NCI-H146 (cell line): ENCODE measurements at regions not wholly inside any gene's neighbourhood (a gene's known extent, or its start where the extent isn't known, plus 50 kb on each side); places are given as distances from the start of the nearest gene placed in this dataset.

ENCODE experiments used
- DNase-seq: peaks from one replicate; lab custom pipeline; 2025; lab: John Stamatoyannopoulos, UW

DNA sequence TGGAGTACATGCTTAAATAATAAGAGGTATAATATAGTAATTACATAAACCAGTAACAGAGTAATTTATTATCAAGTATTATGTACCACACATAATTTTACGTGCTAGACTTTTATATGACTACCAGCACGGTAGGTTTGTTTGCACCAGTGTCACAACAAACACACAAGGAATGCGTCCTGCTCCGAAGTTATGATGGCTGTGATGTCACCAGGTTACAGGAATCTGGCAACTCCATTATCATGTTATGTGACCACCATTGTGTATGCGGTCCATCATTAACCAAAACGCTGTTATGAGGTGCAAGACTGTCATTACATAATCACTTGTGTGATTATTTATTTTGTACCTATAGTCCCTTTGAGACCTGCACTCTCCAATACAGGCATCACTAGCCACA lies 235.2 kb upstream of the PMEPA1 start:
- DNase-seq, result no peak

DNA sequence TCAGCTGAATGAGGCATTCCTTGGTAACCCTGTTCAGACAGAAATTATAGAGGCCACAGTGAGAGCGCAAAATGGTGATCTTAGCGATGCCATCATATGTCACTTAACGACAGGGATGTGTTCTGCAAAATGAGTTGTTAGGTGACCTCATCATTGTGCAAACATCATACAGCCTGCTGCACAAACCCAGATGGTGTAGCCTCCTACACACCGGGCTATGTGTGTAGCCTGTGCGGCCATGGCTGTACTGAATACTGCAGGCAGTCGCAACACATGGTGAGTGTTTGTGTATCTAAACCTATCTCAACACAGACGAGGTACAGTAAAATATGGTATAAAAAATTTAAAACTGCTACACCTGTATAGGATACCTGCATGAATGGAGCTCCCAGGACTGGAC lies 234.1 kb upstream of the PMEPA1 start:
- peak; percentile 37 for DNase-seq

DNA sequence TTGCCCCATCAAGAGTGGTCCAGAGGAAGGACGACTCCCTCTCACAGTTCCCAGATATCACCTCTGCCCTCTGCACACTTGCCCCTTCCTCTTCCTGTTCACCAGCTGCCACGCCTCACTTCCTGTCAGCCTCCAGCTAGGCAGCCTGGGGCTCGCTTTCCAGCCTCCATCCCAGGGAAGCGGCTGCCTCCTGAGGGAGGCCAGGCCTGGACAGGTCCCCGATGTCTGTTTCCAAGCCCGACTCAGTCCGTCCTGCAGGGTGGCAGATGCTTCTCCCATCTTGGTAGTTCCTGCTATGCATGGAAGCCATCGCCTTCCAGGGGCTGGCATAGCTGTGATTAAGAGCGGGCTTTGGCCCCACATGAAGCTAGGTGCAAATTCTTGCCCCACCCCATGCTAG lies 233.5 kb upstream of the PMEPA1 start:
- no peak for DNase-seq

DNA sequence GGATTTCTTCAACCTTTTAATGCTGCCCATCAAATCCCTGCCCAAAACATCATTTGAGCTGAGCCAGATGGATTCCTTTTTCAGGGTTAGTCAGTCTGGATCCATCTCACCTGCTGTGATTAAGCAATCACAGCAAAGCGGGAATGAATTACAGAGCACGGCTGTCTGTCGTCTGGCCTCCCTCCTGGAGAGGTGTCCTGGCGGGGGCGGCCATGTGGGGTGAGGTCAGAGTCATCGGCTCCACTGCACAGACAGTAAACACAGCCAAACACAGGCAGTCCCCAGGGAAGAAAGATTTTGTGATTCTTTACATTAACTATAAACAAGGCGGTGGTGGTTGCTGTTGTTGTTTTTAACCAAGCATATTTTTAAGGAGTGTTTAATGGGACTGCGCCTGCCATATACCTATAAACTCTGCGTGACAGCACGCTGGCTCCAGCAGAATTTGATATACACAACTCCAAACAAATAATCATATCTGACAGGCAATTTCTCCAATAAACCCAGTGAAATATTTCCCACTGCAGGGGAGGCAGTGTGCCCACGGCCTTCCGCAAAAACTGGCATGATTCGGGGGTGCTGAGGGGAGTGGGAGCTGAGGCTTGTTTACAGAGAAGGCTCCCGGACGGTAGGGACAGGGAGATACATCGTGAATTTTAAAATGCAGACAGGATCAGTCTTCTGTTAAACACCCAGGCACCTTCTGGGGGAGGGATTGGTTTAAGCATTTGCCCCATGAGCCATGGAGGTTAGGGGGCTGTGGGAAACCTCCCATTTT lies 232.0 kb upstream of the PMEPA1 start:
- peak; percentile 79 for DNase-seq

DNA sequence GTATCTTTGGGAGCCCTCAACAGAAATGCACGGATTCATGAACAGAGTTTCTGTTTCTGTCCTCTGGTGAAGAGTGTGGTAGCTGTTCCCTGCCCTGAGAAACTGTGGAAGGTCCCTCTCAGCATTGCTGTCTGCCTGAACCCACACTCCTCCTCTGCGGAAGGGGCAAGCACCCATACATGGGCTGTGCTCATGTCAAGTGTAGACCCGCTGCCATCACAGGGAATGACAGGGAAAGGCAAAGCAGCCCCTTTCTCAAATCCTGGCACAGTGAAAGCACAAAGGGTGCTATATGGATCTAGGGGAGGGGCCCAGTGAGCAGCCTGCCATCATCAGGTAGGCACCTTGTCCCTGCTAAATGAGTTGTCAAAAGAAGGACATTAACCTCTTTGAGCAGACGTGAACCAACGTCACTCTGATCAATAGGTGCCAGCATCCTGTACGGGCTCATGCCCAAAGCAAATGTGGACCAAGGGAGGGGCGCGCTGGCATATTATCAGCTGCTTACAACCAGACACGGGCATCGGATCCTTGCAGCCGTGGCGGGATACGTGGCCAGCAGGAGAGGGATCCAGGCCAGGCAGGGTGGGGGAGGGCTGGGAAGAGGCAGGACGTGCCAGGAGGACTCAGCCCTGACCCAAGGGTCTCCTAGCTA lies 231.2 kb upstream of the PMEPA1 start:
- no peak for DNase-seq

DNA sequence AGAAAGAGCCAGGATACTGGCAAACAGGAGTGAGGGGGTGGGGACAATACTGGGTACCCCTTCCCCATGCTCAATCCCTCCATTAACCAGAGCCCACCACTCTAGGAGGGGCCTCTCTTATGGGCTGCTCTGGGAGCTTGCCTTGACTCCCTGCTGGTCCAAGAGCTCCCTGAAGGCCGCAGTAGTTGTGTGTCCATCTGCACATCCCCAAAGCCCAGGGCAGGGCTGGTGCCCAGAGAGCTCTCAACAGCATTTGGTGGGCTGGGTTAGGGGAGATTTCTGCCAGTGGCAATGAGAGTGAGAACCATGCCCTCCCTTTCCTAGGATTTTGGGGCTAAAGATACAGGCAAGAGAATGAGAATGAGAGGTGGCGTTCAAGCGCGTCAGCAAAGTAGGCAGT lies 230.6 kb upstream of the PMEPA1 start:
- no peak for DNase-seq

DNA sequence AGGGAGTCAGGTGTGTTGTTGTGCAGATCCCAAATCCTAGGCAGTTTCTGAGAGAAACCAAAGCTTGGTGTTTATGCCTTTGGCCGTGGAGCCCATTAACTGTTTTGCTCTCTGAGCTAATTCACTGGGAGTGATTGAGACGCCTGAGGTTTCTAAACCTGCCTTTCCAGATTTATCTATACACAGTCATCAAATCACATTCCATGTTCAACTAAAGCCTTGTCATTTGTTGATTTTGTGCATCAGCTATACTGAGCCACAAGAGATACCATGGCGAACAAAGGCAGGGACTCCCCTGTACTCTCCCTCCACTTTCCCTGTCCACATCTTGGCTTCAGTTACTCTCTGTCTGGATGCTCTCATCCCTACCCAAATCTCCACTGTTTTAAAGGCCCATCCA lies 229.7 kb upstream of the PMEPA1 start:
- no peak for DNase-seq

DNA sequence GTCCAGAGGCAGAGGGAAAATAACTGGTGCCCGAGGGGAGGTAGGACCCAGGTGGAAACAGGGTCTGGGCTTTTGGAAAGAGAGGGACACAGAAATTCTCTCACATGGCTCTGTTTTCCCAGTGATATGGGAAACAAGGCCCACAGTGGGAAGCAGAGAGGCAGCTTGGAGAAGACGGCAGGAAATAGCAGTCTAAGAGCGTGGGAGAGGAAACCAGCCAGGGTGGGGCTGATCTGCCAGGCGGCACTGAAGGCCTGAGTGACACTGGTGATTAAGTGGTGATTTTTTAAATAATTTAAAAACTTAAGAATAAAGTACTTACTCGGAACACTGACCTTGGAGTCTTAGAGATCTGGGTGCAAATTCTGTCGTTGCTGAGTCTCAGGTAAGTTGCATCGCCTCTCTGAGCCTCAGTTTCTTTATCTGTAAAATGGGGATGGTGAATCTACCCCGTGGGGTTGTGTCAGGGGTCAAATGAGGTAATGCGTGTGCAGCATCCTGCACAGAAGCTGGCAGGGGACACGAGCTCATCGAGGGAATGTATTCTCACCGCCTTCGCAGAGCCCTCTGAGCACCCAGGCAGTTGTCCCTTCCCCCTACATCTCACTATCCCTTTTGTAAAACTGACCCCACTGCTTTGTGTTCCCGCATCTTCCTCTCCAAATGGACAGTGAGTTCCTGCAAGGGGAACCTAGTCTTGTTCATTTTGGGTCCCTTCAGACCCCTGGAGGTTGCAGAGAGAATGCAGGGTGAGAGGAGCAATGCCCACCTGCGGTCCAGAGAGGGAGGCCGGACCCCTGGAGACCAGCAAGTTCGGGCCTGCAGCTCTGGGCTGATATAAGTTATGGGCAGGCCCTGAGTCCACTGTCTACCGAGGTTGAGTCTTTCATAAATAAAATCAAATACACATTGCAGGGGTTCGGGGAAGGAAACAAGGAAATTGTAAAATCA lies 228.6 kb upstream of the PMEPA1 start:
- peak; percentile 83 for DNase-seq

DNA sequence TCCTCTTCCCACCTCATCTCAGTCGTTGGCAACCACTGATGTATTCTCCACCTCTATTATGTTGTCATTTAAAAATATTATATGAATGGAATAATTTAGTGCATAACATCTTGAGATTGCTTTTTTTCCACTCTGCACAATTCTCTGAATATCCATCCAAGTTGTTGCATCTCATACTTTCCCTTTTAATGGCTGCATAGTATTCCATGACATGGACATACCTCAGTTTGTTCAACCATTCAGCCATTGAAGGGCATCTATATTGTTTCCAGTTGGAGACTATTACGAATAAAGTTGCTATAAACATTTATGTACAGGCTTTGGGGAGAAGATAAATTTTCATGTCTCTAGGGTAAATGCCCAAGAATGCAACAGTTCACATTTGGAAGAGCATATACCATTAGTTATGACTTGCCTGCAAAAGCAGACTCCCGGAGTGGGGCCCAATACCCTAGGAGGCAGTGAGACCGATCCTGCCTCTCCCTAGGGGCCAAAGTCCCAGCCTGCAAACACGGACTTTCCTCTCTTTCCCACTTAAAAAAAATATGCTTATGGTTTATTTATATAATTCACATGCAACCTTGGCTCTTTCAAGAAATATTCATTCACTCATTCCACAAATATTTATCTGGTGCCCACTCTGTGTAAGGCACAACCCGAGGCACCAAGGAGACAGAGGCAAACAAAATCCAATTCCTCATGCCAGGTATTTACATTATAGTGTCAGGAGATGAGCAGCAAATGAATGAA lies 227.0 kb upstream of the PMEPA1 start:
- DNase-seq, result no peak

DNA sequence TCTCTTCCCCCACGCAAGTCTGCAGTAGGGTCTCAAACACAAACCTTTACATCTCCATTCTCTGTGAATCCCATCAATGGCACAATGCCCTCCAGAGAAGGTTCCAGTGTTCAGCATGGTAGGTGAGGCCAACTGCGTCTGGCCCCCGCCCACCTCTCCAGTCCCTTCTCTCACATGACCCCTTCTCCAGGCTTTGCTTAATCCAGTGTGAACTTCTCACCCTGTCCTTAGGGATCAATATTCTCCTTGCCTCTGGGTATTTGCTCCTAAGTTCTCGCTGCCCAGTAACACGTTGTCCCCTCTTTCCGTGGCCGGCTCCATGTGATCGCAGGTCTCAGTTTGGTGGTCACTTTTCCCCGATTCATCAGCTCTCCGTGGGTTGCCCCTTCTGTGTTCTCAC lies 225.1 kb upstream of the PMEPA1 start:
- DNase-seq, result no peak

DNA sequence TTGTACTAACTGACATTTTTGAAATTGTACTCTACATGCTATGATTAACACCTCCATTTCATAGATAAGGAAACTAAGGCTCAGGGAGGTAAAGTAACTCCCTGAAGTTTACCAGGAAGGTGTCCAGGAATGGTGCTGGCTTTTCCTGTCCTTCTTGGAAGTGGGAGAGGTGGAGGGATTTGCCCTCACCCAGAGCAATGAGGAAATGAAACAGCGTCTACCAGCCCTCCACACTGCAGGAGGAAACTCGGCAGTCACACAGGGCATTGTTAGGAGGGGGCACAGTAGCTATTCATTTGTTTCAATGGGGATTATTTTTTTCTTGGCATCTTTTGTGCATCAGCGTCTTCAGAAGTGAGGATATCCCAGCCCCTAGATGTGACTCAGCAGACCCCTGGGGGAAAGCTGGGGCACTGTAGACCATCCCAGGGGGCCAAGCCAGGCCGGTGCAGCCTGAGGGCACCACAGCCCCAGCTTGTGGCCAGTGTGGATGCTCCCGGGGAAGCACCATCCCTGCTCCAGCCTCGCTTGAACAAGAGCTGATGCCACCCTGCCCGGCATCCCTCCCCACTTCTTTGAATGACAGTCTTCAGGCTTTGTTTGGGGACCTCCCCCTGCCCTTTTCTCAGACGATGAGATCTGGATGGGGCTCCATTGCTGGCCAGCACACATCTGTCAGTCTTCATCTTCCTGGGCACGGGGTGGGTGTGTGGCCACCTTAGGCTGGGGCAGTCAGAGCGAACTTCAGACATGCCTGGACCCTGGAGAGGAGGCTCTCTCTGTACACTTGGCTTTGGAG lies 224.4 kb upstream of the PMEPA1 start:
- peak; percentile 58 for DNase-seq

DNA sequence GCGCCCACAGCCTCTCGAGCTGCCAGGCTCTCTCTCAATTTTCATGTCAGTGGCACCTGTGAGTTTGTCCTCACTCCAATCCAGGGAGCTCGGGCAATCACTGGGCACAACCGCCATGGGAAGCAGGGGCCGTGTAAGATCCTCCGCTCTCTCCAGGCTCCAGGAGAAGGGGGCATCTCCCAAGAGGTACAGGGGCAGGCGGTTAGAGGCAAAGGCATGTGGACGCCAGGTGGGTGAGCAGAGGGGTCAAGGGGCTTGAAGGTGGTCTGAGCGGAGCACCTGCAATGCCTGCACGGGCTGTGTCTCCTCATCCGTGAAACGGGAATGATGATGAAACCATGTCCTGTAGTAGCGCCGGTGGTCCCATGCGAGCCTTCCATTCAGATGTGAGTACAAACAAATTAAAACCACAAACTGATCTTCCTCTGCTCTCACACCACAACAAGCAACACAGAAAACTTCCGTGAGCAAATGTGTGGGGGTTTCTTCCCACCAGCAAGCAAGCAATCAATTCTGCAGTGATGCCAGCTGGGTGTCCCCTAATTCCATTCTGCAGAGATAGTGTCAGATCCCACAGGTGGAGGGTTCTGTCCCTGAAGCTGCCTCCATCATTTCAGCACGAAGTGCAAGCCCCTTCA lies 222.5 kb upstream of the PMEPA1 start:
- no peak for DNase-seq

DNA sequence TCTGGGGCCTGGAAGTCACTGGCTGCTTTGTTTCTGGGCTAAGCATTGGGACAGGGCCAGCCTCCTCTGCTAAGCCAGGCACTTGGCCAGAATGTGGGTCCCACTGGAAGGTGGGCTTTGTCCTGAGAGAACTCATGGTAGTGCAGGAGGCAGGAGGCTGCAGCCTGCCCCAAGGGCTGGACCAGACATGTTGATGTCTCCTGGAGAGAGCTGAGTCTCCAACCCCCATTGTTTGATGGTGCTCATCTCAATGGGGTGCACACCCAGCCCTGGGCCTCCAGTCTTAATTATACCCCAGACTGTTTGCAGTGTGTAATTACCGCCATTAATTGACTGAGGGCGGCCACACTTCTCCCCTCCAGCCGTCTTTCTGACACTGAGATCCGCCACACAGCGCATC lies 220.5 kb upstream of the PMEPA1 start:
- peak; percentile 99 for DNase-seq

DNA sequence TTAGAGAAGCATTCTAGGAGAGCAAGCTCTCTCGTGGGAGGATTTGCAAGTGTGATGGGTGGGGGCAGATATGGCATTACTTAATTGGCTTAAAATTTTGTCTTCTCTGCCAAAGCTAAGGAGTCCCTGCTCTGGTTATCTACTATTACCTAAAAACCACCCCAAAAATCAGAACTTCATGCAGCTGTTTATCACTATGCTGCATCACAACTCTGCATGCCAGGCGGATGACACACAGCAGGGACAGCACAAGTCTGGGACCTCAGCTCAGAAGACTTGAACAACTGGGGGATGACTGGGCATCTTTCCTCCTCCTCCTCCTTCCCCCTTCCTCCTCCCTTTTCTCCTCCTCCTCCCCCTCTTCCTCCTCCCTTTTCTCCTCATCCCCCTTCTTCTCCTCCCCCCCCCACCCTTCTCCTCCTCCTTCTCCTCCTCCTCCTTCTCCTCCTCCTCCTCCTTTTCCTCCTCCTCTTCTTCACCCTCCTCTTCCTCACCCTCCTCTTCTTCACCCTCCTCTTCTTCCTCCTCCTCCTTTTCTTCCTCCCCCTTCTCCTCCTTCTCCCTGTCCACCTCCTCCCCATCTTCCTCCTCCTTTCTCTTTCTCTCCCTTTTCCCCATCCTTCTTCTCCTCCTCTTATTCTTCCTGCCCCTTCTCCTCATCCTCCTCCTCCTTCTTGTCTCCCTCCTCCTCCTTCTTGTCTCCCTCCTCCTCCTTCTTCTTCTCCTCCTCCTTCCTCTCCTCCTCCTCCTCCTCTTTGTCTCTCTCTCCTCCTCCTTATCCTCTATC lies 218.6 kb upstream of the PMEPA1 start:
- DNase-seq, result no peak

DNA sequence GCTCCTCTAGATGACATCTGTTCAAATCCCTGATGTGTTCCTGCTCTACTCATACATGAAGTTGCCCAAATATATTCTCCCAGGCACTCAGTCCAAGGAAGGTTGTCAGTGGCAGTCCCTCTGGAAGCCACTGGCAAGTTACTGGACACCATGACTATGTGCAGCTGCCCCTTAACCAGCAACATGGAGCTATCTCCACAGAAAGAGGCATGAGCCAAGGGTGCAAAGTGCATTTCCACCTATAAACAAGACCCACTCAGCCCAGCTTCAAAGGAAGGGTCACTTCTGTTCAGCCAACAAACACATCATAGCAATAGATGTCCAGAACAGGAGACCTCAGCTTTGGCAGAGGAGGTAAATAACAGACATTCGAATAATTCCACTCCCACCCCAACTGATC lies 217.6 kb upstream of the PMEPA1 start:
- DNase-seq, result no peak

DNA sequence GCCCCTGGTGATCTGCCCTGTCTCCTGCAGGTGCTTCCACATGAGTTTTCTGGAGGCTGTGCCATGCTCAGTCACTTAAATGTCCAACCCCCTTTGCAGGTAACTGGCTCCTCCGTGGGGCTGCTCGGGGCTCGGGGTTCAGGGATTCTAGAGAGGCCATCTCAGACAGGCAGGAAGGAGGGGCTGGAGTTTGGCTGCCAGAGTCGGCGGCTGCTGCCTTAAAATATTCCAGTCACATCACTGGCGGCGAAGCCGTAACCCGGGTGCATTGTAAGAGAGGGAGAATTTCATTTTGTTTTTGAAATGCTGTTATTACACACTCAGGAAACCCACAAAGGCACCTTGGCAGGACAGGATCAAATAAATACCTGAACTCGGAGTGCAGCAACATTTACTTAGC lies 212.9 kb upstream of the PMEPA1 start:
- no peak for DNase-seq

DNA sequence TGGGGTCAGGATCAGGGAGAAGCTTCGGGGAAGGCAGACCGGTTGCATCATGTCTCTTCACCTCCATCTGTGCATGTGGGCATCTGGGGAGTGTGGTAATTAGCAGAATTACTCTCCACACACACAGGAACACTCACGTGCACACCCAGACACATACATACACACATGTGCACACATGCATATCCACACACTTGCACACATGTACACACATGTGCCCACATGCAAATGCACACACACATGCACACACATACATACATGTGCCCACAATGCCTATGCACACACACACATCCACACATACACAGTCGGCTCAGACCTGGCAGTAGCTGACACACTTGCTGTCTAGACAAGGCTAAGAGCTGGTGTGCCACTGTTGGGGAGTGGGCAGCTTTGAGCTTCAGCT lies 212.3 kb upstream of the PMEPA1 start:
- no peak for DNase-seq

DNA sequence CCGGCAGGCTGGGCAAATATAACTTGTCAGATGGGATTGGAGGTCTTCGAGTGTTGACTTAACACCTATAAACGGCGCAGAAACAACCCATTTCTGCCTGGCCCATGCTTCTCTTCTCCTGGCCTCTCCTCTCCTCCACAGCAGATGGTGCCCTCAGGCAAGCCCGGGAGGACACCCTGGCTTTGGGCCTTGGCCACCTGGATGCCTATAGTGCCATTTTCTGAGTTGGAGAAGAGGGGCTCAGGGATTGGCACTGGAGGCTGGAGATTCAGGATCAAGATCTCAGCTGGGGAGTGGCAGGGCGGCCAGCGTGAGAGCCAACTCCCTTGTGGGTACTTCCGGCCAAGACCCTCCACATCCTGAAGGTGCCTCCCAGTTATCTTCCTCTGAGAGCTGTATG lies 211.9 kb upstream of the PMEPA1 start:
- peak; percentile 76 for DNase-seq

DNA sequence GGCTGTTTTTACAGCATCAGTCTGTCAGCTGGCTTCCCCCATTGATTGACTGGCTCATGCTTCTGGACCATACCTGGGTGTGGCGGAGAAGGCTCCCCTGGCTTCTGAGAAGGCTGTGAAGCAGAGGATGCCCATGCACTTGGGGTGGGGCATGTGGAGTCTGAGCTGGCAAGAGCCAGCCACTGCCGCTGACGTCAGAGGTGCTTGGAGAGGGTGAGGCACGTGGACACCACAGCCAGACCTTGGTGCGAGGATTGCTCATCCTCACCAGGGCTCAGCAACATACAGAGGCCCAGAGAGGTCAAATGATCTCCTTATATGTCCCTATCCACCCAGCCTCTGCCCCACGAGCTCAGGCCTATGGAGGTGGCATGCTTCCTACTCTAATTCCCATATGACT lies 211.2 kb upstream of the PMEPA1 start:
- DNase-seq, result no peak

DNA sequence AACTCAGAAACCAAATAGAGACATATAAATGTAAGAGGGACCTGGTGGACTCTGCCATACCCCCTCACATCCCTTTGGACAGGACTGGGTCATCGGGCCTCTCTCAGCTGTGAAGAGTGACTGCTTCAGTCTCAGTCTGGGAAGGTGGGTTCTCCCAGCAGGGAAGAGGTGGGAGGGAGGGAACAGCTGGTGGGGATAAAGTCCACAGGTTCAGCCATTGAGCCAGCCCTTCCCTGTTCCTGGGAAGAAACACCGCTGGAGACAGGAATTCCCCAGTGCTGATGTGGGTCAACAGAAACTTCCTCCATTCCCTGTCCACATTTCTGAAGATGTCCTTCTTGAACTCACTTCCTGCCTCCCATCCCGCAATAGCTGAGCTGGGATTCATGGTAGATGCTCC lies 209.2 kb upstream of the PMEPA1 start:
- no peak for DNase-seq
